Pulmonary artery endothelial cell (primary cell): ENCODE measurements at regions not wholly inside any gene's neighbourhood (a gene's known extent, or its start where the extent isn't known, plus 50 kb on each side); places are given as distances from the start of the nearest gene placed in this dataset.
"Not testable (repeated sequence)": the region's sequence is repeated elsewhere in the genome, so short reads cannot be mapped to it uniquely, and the experiment has no call there.

Experiments
- DNase-seq: peaks from one replicate; pipeline ENCODE4 v3.0.0-alpha.2; 2011; ENCODE audit warnings: low read depth, low spot score

GRCh38 chr6:121636217-121636616, 200.8 kb downstream of the GJA1 start:
- DNase-seq: not testable (repeated sequence)

- DNase-seq: no peak
These were observed 203.6 kb downstream of the GJA1 start for GRCh38 chr6:121639021-121639420.

- no peak for DNase-seq
These were observed 205.7 kb downstream of the GJA1 start for GRCh38 chr6:121641158-121641557.

- DNase-seq: no peak
These were observed 209.8 kb downstream of the GJA1 start for GRCh38 chr6:121645100-121645745.

- DNase-seq: peak; percentile 79
These were observed 212.5 kb downstream of the GJA1 start for GRCh38 chr6:121647905-121648304.

GRCh38 chr6:121649951-121650350, 214.5 kb downstream of the GJA1 start:
- no peak for DNase-seq

GRCh38 chr6:121651420-121651819, 216.0 kb downstream of the GJA1 start:
- peak; percentile 91 for DNase-seq

GRCh38 chr6:121652223-121652622, 216.8 kb downstream of the GJA1 start:
- peak; percentile 60 for DNase-seq

- peak; percentile 84 for DNase-seq
These were observed 217.5 kb downstream of the GJA1 start for GRCh38 chr6:121652726-121653623.

GRCh38 chr6:121653624-121654008, 218.2 kb downstream of the GJA1 start:
- DNase-seq: no peak

GRCh38 chr6:121657972-121658371, 222.5 kb downstream of the GJA1 start:
- peak; percentile 13 for DNase-seq

- DNase-seq: no peak
These were observed 224.8 kb downstream of the GJA1 start for GRCh38 chr6:121660277-121660676.

GRCh38 chr6:121663292-121663810, 227.9 kb downstream of the GJA1 start:
- DNase-seq: no peak

- DNase-seq: no peak
These were observed 228.7 kb downstream of the GJA1 start for GRCh38 chr6:121664158-121664557.

- peak; percentile 83 for DNase-seq
These were observed 231.4 kb downstream of the GJA1 start for GRCh38 chr6:121666814-121667213.

GRCh38 chr6:121668259-121668658, 232.8 kb downstream of the GJA1 start:
- no peak for DNase-seq

GRCh38 chr6:121670511-121670910, 235.1 kb downstream of the GJA1 start:
- no peak for DNase-seq

- DNase-seq: no peak
These were observed 242.1 kb downstream of the GJA1 start for GRCh38 chr6:121677571-121677970.

GRCh38 chr6:121678245-121678644, 242.8 kb downstream of the GJA1 start:
- no peak for DNase-seq

GRCh38 chr6:121680058-121680457, 244.6 kb downstream of the GJA1 start:
- DNase-seq: no peak

GRCh38 chr6:121682666-121683065, 247.2 kb downstream of the GJA1 start:
- no peak for DNase-seq

- not testable (repeated sequence) for DNase-seq
These were observed 250.4 kb downstream of the GJA1 start for GRCh38 chr6:121685806-121686205.
